ENCODE measurements at regions not wholly inside any gene's neighbourhood (a gene's known extent, or its start where the extent isn't known, plus 50 kb on each side); places are given as distances from the start of the nearest gene placed in this dataset.

- Histone ChIP-seq H3K4me1 (no peaks in the 10 kb centered on the region), H3K4me3 (no peak overlapping the region), H3K27me3 (no peaks in the 10 kb centered on the region), H3K27ac (no peak overlapping the region), H3K36me3 (no peaks in the 10 kb centered on the region), H3K9me3 (no peaks in the 10 kb centered on the region)
- DNase-seq (no peak), ATAC-seq (ENCODE audit: low FRiP score in 2 of 2) (no peak)
- WGBS, 2 donors = 61 to 68% methylated on average over 1 of the region's 1 CpG
- no peak for TF ChIP-seq POLR2A (IDR thresholded peaks at IDR 0.05)
- no peak for TF ChIP-seq EP300 (IDR thresholded peaks at IDR 0.05)
- no peak for TF ChIP-seq POLR2AphosphoS5 (IDR thresholded peaks at IDR 0.05)
- no peak for TF ChIP-seq CTCF (IDR thresholded peaks at IDR 0.05)
Measured at GRCh38 chr4:60129740-60130139, 1070.4 kb upstream of the ADGRL3 start.

- Histone ChIP-seq H3K9me3 (no peaks in the 10 kb centered on the region), H3K4me1 (no peaks in the 10 kb centered on the region), H3K27me3 (no peaks in the 10 kb centered on the region), H3K4me3 (no peak overlapping the region), H3K36me3 (no peaks in the 10 kb centered on the region), H3K27ac (no peak overlapping the region)
- no peak for DNase-seq
- no peak for TF ChIP-seq CTCF (IDR thresholded peaks at IDR 0.05)
- no peak for TF ChIP-seq POLR2AphosphoS5 (IDR thresholded peaks at IDR 0.05)
- TF ChIP-seq POLR2A (IDR thresholded peaks at IDR 0.05) = no peak
- no peak for TF ChIP-seq EP300 (IDR thresholded peaks at IDR 0.05)
- WGBS, 2 donors = 81 to 92% methylated on average over 1 of the region's 1 CpG
- ATAC-seq (ENCODE audit: low FRiP score in 2 of 2) = no peak
Measured at GRCh38 chr4:60133375-60133774, 1066.8 kb upstream of the ADGRL3 start.

- ATAC-seq (ENCODE audit: low FRiP score in 2 of 2) (no peak), DNase-seq (no peak)
- Histone ChIP-seq H3K9me3 (no peaks in the 10 kb centered on the region), H3K27me3 (no peaks in the 10 kb centered on the region), H3K36me3 (no peaks in the 10 kb centered on the region), H3K4me3 (no peak overlapping the region), H3K4me1 (no peaks in the 10 kb centered on the region), H3K27ac (no peak overlapping the region)
- TF ChIP-seq CTCF (IDR thresholded peaks at IDR 0.05) = no peak
- TF ChIP-seq POLR2A (IDR thresholded peaks at IDR 0.05) = no peak
- no peak for TF ChIP-seq EP300 (IDR thresholded peaks at IDR 0.05)
- TF ChIP-seq POLR2AphosphoS5 (IDR thresholded peaks at IDR 0.05) = no peak
- 87 to 91% methylated on average over 7 of the region's 7 CpGs for WGBS, 2 donors
Measured at GRCh38 chr4:60134099-60134498, 1066.0 kb upstream of the ADGRL3 start.

- DNase-seq (no peak), ATAC-seq (ENCODE audit: low FRiP score in 2 of 2) (no peak)
- Histone ChIP-seq H3K4me3 (no peak overlapping the region), H3K27ac (no peak overlapping the region), H3K27me3 (no peaks in the 10 kb centered on the region), H3K4me1 (no peaks in the 10 kb centered on the region), H3K36me3 (no peaks in the 10 kb centered on the region), H3K9me3 (peaks cover 0 to 5% (median 0%) of the 10 kb centered on the region in 4 donors)
- 85 to 93% methylated on average over 5 of the region's 5 CpGs for WGBS, 2 donors
- no peak for TF ChIP-seq POLR2AphosphoS5 (IDR thresholded peaks at IDR 0.05)
- no peak for TF ChIP-seq POLR2A (IDR thresholded peaks at IDR 0.05)
- TF ChIP-seq CTCF (IDR thresholded peaks at IDR 0.05) = no peak
Measured at GRCh38 chr4:60155088-60155487, 1045.0 kb upstream of the ADGRL3 start.

GRCh38 chr4:60173103-60173502 is 1027.0 kb upstream of the ADGRL3 start:
- Histone ChIP-seq H3K4me3 (no peak overlapping the region), H3K9me3 (no peaks in the 10 kb centered on the region), H3K36me3 (no peaks in the 10 kb centered on the region), H3K27ac (no peak overlapping the region), H3K27me3 (no peaks in the 10 kb centered on the region), H3K4me1 (no peaks in the 10 kb centered on the region)
- no peak for TF ChIP-seq POLR2AphosphoS5 (IDR thresholded peaks at IDR 0.05)
- no peak for TF ChIP-seq CTCF (IDR thresholded peaks at IDR 0.05)
- TF ChIP-seq EP300 (IDR thresholded peaks at IDR 0.05) = no peak
- no peak for TF ChIP-seq POLR2A (IDR thresholded peaks at IDR 0.05)
- DNase-seq = no peak
- no peak for ATAC-seq (ENCODE audit: low FRiP score in 2 of 2)

Data from upper lobe of left lung (tissue), 6 donors.